ENCODE measurements at regions not wholly inside any gene's neighbourhood (a gene's known extent, or its start where the extent isn't known, plus 50 kb on each side); places are given as distances from the start of the nearest gene placed in this dataset. TPM values are rescaled to one million over a fixed set of nuclear protein-coding genes. Genes with fewer than 3 reads are reported as not detected.

Small RNA genes lying in the stretch of these regions (microRNA-seq; reads per million reads assigned to microRNA genes)
- not detected for gene MIR1299 (ENCODE audit: borderline number of aligned reads)

All from chondrocyte (in vitro differentiated cells).